B cell (primary cell): ENCODE measurements at regions not wholly inside any gene's neighbourhood (a gene's known extent, or its start where the extent isn't known, plus 50 kb on each side); places are given as distances from the start of the nearest gene placed in this dataset.

Experiments
- ATAC-seq: fragments of 200-7000 bp; cut with Tn5 transposase; one replicate; pipeline ENCODE4 v1.10.0; 2021; ENCODE audit warnings: low read depth, mild to moderate bottlenecking, moderate number of reproducible peaks, moderate library complexity
- CTCF ChIA-PET: fragments of 350-600 bp; sonication (Branson Sonifier 250); formaldehyde crosslinking; loops from one replicate; lab custom pipeline; 2021; ENCODE audit warnings: antibody characterized with exemption, inconsistent platforms; lab: Charles Lee
- POLR2A ChIA-PET: fragments of 350-600 bp; sonication (Branson Sonifier 250); formaldehyde crosslinking; loops from one replicate; lab custom pipeline; 2021; ENCODE audit warnings: antibody characterized with exemption; lab: Charles Lee
- DNase-seq: peaks from one replicate; pipeline ENCODE4 v3.0.0; 2013
- H2AFZ ChIP-seq: 2 replicates; pipeline ENCODE4 v1.6.1; 2012; ENCODE audit warnings: mild to moderate bottlenecking, low read depth, low read length; ENCODE audit not compliant: insufficient read depth, poor library complexity, severe bottlenecking
- H3K27ac ChIP-seq, 2 donors: 1 replicate in 1 of 2; 2 replicates in 1 of 2; pipeline ENCODE4 v1.5.1; 2012 to 2013; ENCODE audit warnings: low read length in 2 of 2, mild to moderate bottlenecking in 2 of 2, moderate library complexity in 1 of 2
- H3K27me3 ChIP-seq, 4 experiments: fragments of 200-600 bp in 1 of 4; sonication (generic) in 1 of 4; replicated peaks in 1 of 4; 1 replicate in 2 of 4; 2 replicates in 2 of 4; pipeline versions ENCODE4 v1.6.1 to v1.7.0; 2013 to 2016; ENCODE audit warnings: low read length in 3 of 4, mild to moderate bottlenecking in 2 of 4, mixed read lengths in 1 of 4, moderate library complexity in 1 of 4; ENCODE audit not compliant: insufficient read depth in 4 of 4, control insufficient read depth in 3 of 4; ENCODE audit errors: control extremely low read depth in 1 of 4
- H3K36me3 ChIP-seq, 2 experiments: replicated peaks in 1 of 2; 1 replicate in 1 of 2; 2 replicates in 1 of 2; pipeline versions ENCODE4 v1.6.1 to v1.7.1; 2013; ENCODE audit warnings: low read length in 1 of 2; ENCODE audit not compliant: insufficient read depth in 2 of 2, control insufficient read depth in 1 of 2; ENCODE audit errors: control extremely low read depth in 1 of 2, extremely low read depth in 1 of 2
- H3K4me1 ChIP-seq, 2 donors: fragments of 200-600 bp in 1 of 2; sonication (generic) in 1 of 2; 1 replicate in 1 of 2; 2 replicates in 1 of 2; pipeline versions ENCODE4 v1.5.1 to v1.6.1; 2013 to 2017; ENCODE audit warnings: low read length in 2 of 2; ENCODE audit not compliant: control insufficient read depth in 2 of 2, insufficient read depth in 2 of 2
- H3K4me2 ChIP-seq: replicated peaks from 2 replicates; pipeline ENCODE3; 2012; ENCODE audit warnings: mild to moderate bottlenecking, low read depth, low read length; ENCODE audit not compliant: poor library complexity, severe bottlenecking
- H3K4me3 ChIP-seq, 5 experiments: fragments of 200-600 bp in 1 of 5; sonication (generic) in 1 of 5; 1 replicate in 3 of 5; 2 replicates in 2 of 5; pipeline versions ENCODE4 v1.5.1 to v1.7.0; 2011 to 2016; ENCODE audit warnings: low read length in 4 of 5, mild to moderate bottlenecking in 4 of 5, low read depth in 2 of 5, control low read depth in 1 of 5, moderate library complexity in 1 of 5; ENCODE audit not compliant: insufficient read depth in 1 of 5; ENCODE audit errors: control extremely low read depth in 1 of 5, extremely low read depth in 1 of 5
- H3K79me2 ChIP-seq: fragments of 200-600 bp; sonication (generic); one replicate; pipeline ENCODE4 v1.6.0; 2016; ENCODE audit warnings: low read length; ENCODE audit not compliant: control insufficient read depth, insufficient read depth
- H3K9ac ChIP-seq: fragments of 200-600 bp; sonication (generic); 2 replicates; pipeline ENCODE4 v1.6.1; 2017; ENCODE audit warnings: mild to moderate bottlenecking, low read length, moderate library complexity
- H3K9me3 ChIP-seq, 3 donors: one replicate each; pipeline versions ENCODE4 v1.6.1 to v1.7.1; 2013; ENCODE audit warnings: low read length in 2 of 3; ENCODE audit not compliant: control insufficient read depth in 2 of 3, insufficient read depth in 1 of 3; ENCODE audit errors: control extremely low read depth in 1 of 3
- H4K20me1 ChIP-seq: 2 replicates; pipeline ENCODE4 v1.6.0; 2012; ENCODE audit warnings: mild to moderate bottlenecking, low read length; ENCODE audit not compliant: insufficient read depth, control insufficient read depth, poor library complexity, severe bottlenecking
- H3K27ac Mint-ChIP-seq: one replicate; pipeline ENCODE4 v1.8.0; 2021; ENCODE audit warnings: mixed read lengths
- H3K27me3 Mint-ChIP-seq: one replicate; pipeline ENCODE4 v1.8.0; 2021; ENCODE audit warnings: mixed read lengths
- H3K4me1 Mint-ChIP-seq: one replicate; pipeline ENCODE4 v1.8.0; 2021; ENCODE audit warnings: mixed read lengths
- H3K4me3 Mint-ChIP-seq: one replicate; pipeline ENCODE4 v1.8.0; 2021; ENCODE audit warnings: mixed read lengths
- H3K9me3 Mint-ChIP-seq: one replicate; pipeline ENCODE4 v1.8.0; 2022; ENCODE audit warnings: mixed read lengths; ENCODE audit not compliant: insufficient read depth
- CTCF ChIP-seq: fragments of 200-600 bp; IDR thresholded peaks from one replicate; pipeline ENCODE4 v1.8.0; 2022; ENCODE audit warnings: antibody characterized with exemption, mild to moderate bottlenecking
- EZH2 ChIP-seq: IDR thresholded peaks from 2 replicates; pipeline ENCODE4 v1.6.1; 2012; ENCODE audit warnings: borderline replicate concordance, low read depth, mild to moderate bottlenecking, moderate library complexity, low read length; ENCODE audit not compliant: insufficient read depth, poor library complexity, severe bottlenecking
- WGBS: methylation state at CpG from one replicate; pipeline ENCODE4 v1.1.5; 2013; ENCODE audit warnings: missing lambda C conversion rate; ENCODE audit not compliant: insufficient coverage; 5-methylcytosine and 5-hydroxymethylcytosine counted together
- intact Hi-C: fragments of 100-400 bp; cut with micrococcal nuclease; formaldehyde crosslinking; loops from one replicate; pipeline ENCODE4 v1.10.0; 2022

- Mint-ChIP-seq H3K27me3 (no peaks in the 10 kb centered on the region), H3K4me3 (no peak overlapping the region), H3K9me3 (no peaks in the 10 kb centered on the region), H3K4me1 (no peaks in the 10 kb centered on the region), H3K27ac (no peak overlapping the region)
- Histone ChIP-seq H4K20me1 (no peaks in the 10 kb centered on the region), H3K4me3 (no peak overlapping the region), H2AFZ (no peak overlapping the region), H3K9ac (no peak overlapping the region), H3K4me1 (no peaks in the 10 kb centered on the region), H3K9me3 (no peaks in the 10 kb centered on the region), H3K27me3 (no peaks in the 10 kb centered on the region), H3K27ac (no peak overlapping the region), H3K4me2 (no peak overlapping the region), H3K79me2 (no peaks in the 10 kb centered on the region), H3K36me3 (no peaks in the 10 kb centered on the region)
- DNase-seq (no peak), ATAC-seq (no peak)
- ChIA-PET POLR2A (no interaction called here), CTCF (no interaction called here)
- intact Hi-C loops: no loop called here
- TF ChIP-seq EZH2: no peak
- no peak for TF ChIP-seq CTCF
These were observed 259.1 kb upstream of the MINDY3 start for GRCh38 chr10:16119445-16119844.

GRCh38 chr10:16120563-16120962 lies 260.3 kb upstream of the MINDY3 start:
- Histone ChIP-seq H3K4me2 (no peak overlapping the region), H3K9me3 (no peaks in the 10 kb centered on the region), H4K20me1 (no peaks in the 10 kb centered on the region), H2AFZ (no peak overlapping the region), H3K9ac (no peak overlapping the region), H3K4me1 (no peaks in the 10 kb centered on the region), H3K27me3 (no peaks in the 10 kb centered on the region), H3K4me3 (no peak overlapping the region), H3K36me3 (no peaks in the 10 kb centered on the region), H3K27ac (no peak overlapping the region), H3K79me2 (no peaks in the 10 kb centered on the region)
- intact Hi-C loops: no loop called here
- ChIA-PET CTCF (no interaction called here), POLR2A (no interaction called here)
- Mint-ChIP-seq H3K9me3 (no peaks in the 10 kb centered on the region), H3K4me1 (no peaks in the 10 kb centered on the region), H3K27ac (no peak overlapping the region), H3K27me3 (no peaks in the 10 kb centered on the region), H3K4me3 (no peak overlapping the region)
- no peak for DNase-seq
- ATAC-seq: no peak
- WGBS: 93% methylated on average over 2 of the region's 3 CpGs
- no peak for TF ChIP-seq CTCF
- no peak for TF ChIP-seq EZH2
